GM19324 (cell line): ENCODE measurements at regions not wholly inside any gene's neighbourhood (a gene's known extent, or its start where the extent isn't known, plus 50 kb on each side); places are given as distances from the start of the nearest gene placed in this dataset.
"Not testable (repeated sequence)": the region's sequence is repeated elsewhere in the genome, so short reads cannot be mapped to it uniquely, and the experiment has no call there.

ENCODE experiments used
- ATAC-seq: cut with Tn5 transposase; IDR thresholded peaks from one replicate; pipeline ENCODE4 v1.9.1; 2021; ENCODE audit warnings: mild to moderate bottlenecking, moderate library complexity; ENCODE audit not compliant: unreplicated experiment, low FRiP score

DNA sequence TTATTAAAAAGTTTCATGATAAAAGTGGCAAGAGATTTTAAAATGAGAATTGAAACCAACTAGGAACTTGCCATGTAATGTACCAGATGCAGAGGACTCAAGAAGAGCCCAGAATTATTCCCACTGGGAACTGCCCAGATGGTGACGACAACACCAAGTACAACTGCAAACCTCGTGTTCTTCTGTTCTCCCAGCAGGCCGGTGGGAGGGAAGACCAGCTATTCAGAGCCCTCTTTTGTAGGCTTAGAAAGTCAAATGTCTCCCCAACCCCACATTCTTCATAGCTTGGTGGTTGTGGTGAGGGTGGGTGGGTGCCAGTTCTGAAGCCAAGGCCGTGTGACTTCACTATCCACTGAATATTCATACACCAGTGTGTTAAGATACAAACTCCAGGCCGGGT lies 54.3 kb upstream of the ITGB1 start:
- no peak for ATAC-seq

DNA sequence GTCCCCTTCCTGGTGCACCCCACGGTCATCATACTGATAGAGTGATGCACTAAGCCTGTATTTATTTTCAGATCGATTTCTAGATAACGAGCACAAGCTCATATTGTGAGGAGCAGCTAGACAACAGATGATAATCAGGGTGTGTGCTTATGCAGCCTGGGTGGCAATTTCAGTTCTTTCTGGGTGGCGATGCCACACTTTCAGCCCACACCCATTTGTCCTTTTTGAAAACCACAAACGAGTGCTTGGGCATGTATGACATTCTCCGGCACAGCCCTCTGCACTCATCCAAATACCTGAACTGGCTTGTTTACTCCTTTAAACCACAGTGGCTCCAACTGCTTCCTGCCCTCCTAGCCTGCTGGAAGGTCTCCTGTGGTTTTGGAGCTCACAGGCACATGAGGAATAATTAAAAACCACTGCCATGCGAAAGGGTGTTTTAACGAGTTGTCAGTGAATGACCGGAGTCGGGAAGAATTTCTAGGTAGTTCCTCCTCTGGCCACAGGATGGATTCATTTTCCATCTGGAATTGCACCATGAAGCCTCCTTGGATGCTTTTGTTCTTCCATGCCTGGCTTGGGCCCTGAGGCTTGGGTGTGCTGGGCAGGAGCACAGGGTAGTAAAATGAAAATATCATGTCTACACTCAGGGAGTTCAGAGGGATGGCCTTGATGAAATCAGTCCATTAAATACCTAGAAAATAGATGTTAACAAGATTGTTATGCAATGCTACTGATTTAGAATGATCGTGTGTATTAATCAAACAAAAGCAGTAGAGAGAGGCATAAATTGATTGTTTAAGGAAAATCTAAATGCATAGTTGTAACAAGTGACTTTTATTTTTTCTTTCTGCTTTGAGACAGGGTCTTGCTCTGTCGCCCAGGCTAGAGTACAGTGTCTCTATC lies 52.4 kb upstream of the ITGB1 start:
- no peak for ATAC-seq

DNA sequence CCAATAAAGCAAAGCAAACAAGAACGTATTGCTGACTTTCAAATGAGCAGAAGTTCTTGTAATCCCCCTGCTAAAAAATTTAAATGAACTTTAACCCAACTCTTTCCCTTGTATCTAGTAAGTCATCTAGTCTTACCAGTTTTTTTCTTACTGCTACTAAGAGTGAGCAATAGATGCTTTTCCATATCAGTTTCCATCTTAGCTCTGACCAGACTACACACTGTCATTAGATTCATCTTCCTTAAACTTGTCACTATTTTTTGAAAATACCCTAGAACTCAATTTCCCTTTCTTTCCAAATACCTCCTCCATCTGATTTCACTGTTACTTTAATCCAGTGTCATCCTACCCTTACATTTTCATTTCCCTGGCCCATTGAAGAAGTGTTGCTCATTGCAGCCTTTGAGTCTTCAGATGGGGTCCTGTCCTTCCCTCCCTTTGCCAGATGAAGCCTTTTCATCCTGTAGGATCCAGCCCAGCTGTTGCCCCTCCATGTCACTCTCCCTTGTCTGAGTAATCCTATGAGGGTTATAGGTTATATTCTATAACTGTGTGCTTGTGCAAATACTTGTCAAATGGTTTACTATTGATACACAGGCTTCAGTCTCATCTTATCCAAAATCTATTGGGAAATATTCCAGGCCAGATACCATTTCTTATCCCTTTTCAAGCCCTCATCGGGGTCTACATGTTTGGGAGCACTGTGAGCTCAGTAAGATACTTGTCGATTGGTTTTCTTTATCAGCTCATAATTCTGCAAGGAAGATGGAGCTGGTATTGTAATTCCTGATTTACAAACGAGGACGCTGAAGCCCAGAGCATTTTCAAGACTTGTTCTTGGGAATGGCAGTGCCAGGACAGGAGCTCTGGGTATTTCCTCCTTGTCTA lies 51.5 kb upstream of the ITGB1 start:
- no peak for ATAC-seq

DNA sequence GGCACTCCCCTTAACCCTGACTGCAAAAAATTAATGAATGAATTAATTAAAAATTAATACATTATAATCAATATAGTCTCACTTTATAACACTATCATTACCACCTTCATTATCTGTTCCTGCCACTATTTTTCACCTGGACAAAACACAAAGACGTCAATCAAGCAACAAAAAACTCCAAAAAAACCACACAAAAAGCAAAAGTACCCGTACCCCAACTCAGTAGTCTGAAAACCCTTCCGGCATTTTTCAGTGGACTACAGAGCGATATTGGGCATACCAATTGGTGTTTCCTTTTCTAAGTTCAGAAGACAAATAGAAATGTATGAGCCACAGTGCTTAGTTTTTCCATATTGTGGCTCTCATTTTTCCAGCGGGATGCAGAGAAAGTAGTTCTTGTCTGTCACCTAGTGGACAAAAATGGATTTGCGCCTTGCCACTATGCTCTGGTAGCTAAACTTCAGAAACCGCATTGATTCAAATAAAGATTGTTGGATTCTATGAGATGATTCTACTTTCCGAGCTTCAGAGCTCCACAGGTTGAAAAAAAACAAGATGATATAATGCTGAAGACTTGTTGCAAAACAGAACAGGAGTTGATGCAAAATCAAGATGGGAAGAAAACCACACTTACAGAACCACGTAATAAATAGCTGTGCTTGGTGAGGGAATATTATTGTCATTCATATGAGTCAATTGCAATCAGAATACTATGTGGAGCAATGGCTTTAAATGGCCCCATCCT lies 50.6 kb upstream of the ITGB1 start:
- peak; percentile 50 for ATAC-seq

DNA sequence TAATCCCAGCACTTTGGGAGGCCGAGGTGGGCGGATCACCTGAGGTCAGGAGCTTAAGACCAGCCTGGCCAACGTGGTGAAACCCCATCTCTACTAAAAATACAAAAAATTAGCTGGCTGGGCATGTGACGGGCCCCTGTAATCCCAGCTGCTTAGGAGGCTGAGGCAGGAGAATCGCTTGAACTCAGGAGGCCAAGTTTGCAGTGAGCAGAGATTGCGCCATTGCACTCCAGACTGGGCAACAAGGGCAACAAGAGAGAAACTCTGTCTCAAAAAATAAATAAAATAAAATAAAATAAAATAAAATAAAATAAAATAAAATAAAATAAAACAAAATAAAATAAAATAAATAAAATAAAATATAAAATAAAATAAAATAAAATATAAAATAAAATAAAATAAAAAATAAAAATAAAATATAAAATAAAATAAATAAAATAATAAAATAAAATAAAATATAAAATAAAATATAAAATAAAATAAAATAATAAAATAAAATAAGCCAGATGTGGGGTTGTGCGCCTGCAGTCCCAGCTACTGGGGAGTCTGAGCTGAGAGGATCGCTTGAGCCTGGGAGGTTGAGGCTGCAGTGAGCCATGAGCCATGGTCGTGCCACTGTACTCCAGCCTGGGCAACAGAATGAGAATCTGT lies 49.8 kb upstream of the ITGB1 start:
- ATAC-seq = not testable (repeated sequence)
